NB4 (cell line): ENCODE measurements at regions not wholly inside any gene's neighbourhood (a gene's known extent, or its start where the extent isn't known, plus 50 kb on each side); places are given as distances from the start of the nearest gene placed in this dataset.

Source experiments
- POLR2A ChIP-seq: IDR thresholded peaks from 2 replicates; pipeline ENCODE4 v1.6.1; 2011; ENCODE audit warnings: mild to moderate bottlenecking; ENCODE audit not compliant: insufficient read length; ENCODE audit errors: extremely low read depth
- TF ChIP-seq, protein P1 (sequence below): IDR thresholded peaks from one replicate; pipeline ENCODE4 v1.5.1; 2012; ENCODE audit warnings: low read depth, low read length

DNA sequence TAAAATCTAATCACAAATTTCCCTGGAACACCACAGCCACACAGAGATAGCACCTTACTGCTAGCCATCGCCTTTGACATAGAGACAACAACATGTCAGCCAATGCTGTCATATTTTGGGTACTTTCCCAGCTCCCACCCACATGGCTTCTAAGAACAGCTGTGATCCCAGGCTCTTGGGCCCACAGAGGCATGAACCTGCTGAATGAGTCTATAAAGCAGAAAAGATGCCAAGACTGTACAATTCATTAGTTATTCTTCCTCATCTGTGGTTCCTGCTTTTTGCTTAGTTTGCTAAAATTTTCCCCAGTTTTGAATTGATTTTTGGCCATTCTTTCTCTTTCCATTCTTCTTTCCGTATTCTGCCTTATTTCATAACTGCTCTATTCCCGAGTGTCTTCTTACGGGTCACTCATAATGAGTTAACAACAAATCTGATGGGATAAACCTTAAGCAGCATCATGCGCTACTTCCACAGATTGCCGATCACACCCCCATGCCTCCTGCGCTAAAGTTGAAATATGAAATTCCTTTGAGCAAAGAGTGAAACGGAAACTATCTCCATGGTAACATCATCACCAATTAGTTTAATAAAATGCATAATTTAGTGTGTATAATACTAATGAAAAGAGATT lies 327.3 kb upstream of the HSF2 start:
- TF ChIP-seq, protein P1, sequence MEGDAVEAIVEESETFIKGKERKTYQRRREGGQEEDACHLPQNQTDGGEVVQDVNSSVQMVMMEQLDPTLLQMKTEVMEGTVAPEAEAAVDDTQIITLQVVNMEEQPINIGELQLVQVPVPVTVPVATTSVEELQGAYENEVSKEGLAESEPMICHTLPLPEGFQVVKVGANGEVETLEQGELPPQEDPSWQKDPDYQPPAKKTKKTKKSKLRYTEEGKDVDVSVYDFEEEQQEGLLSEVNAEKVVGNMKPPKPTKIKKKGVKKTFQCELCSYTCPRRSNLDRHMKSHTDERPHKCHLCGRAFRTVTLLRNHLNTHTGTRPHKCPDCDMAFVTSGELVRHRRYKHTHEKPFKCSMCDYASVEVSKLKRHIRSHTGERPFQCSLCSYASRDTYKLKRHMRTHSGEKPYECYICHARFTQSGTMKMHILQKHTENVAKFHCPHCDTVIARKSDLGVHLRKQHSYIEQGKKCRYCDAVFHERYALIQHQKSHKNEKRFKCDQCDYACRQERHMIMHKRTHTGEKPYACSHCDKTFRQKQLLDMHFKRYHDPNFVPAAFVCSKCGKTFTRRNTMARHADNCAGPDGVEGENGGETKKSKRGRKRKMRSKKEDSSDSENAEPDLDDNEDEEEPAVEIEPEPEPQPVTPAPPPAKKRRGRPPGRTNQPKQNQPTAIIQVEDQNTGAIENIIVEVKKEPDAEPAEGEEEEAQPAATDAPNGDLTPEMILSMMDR, result no peak
- no peak for TF ChIP-seq POLR2A
